WTC11 (cell line): ENCODE measurements at regions not wholly inside any gene's neighbourhood (a gene's known extent, or its start where the extent isn't known, plus 50 kb on each side); places are given as distances from the start of the nearest gene placed in this dataset.
A peak's percentile ranks its signal among the peaks of the same experiment; 100 is the strongest.
"Not testable (repeated sequence)": the region's sequence is repeated elsewhere in the genome, so short reads cannot be mapped to it uniquely, and the experiment has no call there.

ENCODE experiments used
- ATAC-seq: fragments of 200-7000 bp; cut with Tn5 transposase; 2 replicates; pipeline ENCODE4 v1.10.0; 2021; ENCODE audit warnings: mild to moderate bottlenecking, moderate library complexity
- CTCF ChIA-PET: fragments of 300-600 bp; sonication (Branson Sonifier 250); formaldehyde crosslinking; loops from one replicate; lab custom pipeline; 2021; ENCODE audit warnings: antibody characterized with exemption; lab: Charles Lee
- POLR2A ChIA-PET: fragments of 350-600 bp; sonication (Branson Sonifier 250); formaldehyde crosslinking; loops from one replicate; lab custom pipeline; 2021; ENCODE audit warnings: antibody characterized with exemption; lab: Charles Lee
- DNase-seq: peaks from one replicate; pipeline ENCODE4 v3.0.0; 2021; ENCODE audit warnings: low spot score
- H3K27ac Mint-ChIP-seq: 2 replicates; pipeline ENCODE4 v1.8.0; 2021; ENCODE audit warnings: mixed read lengths
- H3K27me3 Mint-ChIP-seq: 2 replicates; pipeline ENCODE4 v1.8.0; 2021; ENCODE audit warnings: low read depth, mild to moderate bottlenecking, moderate library complexity, mixed read lengths
- H3K36me3 Mint-ChIP-seq: 2 replicates; pipeline ENCODE4 v1.8.0; 2021; ENCODE audit warnings: mixed read lengths
- H3K4me1 Mint-ChIP-seq: 2 replicates; pipeline ENCODE4 v1.8.0; 2022; ENCODE audit warnings: mixed read lengths
- H3K4me3 Mint-ChIP-seq: 2 replicates; pipeline ENCODE4 v1.8.0; 2021; ENCODE audit warnings: mild to moderate bottlenecking, moderate library complexity, mixed read lengths
- H3K9me3 Mint-ChIP-seq: 2 replicates; pipeline ENCODE4 v1.8.0; 2021; ENCODE audit warnings: mixed read lengths
- CREM ChIP-seq: sonication (generic); formaldehyde crosslinking; IDR thresholded peaks from 2 replicates; pipeline ENCODE4 v1.8.1; 2022; ENCODE audit warnings: mild to moderate bottlenecking, missing genetic modification reagents, moderate library complexity
- E2F4 ChIP-seq: sonication (generic); formaldehyde crosslinking; IDR thresholded peaks from 2 replicates; pipeline ENCODE4 v1.8.1; 2022; ENCODE audit warnings: low read depth, mild to moderate bottlenecking, moderate library complexity, missing genetic modification reagents, borderline replicate concordance
- E2F5 ChIP-seq: sonication (generic); formaldehyde crosslinking; IDR thresholded peaks from 2 replicates; pipeline ENCODE4 v1.8.1; 2022; ENCODE audit warnings: mild to moderate bottlenecking, moderate library complexity, missing genetic modification reagents
- NFE2L1 ChIP-seq: sonication (generic); formaldehyde crosslinking; IDR thresholded peaks from 2 replicates; pipeline ENCODE4 v1.8.1; 2023; ENCODE audit warnings: missing genetic modification reagents
- PRDM15 ChIP-seq: sonication (generic); formaldehyde crosslinking; IDR thresholded peaks from 2 replicates; pipeline ENCODE4 v1.8.0; 2022; ENCODE audit warnings: missing genetic modification reagents
- PREB ChIP-seq: sonication (generic); formaldehyde crosslinking; IDR thresholded peaks from 2 replicates; pipeline ENCODE4 v1.8.1; 2022; ENCODE audit warnings: mild to moderate bottlenecking, missing genetic modification reagents, moderate library complexity, borderline replicate concordance
- STAT6 ChIP-seq: sonication (generic); formaldehyde crosslinking; conservative IDR thresholded peaks from 2 replicates; pipeline ENCODE4 v1.8.1; 2023; ENCODE audit warnings: mild to moderate bottlenecking, low read depth, missing genetic modification reagents, moderate library complexity
- ZBTB21 ChIP-seq: sonication (generic); formaldehyde crosslinking; IDR thresholded peaks from 2 replicates; pipeline ENCODE4 v1.8.1; 2023; ENCODE audit warnings: mild to moderate bottlenecking, missing genetic modification reagents, borderline replicate concordance
- ZBTB43 ChIP-seq: sonication (generic); formaldehyde crosslinking; IDR thresholded peaks from 2 replicates; pipeline ENCODE4 v1.8.1; 2023; ENCODE audit warnings: mild to moderate bottlenecking, missing genetic modification reagents
- ZNF121 ChIP-seq: sonication (generic); formaldehyde crosslinking; IDR thresholded peaks from 2 replicates; pipeline ENCODE4 v1.8.0; 2023; ENCODE audit warnings: missing genetic modification reagents
- ZNF219 ChIP-seq: sonication (generic); formaldehyde crosslinking; IDR thresholded peaks from 2 replicates; pipeline ENCODE4 v1.8.0; 2023; ENCODE audit warnings: missing genetic modification reagents, mild to moderate bottlenecking, borderline replicate concordance
- ZNF232 ChIP-seq: sonication (generic); formaldehyde crosslinking; IDR thresholded peaks from 2 replicates; pipeline ENCODE4 v1.8.0; 2022; ENCODE audit warnings: mild to moderate bottlenecking, missing genetic modification reagents
- ZNF263 ChIP-seq: sonication (generic); formaldehyde crosslinking; IDR thresholded peaks from 2 replicates; pipeline ENCODE4 v1.8.1; 2022; ENCODE audit warnings: low read depth, mild to moderate bottlenecking, moderate library complexity, missing genetic modification reagents
- ZNF512 ChIP-seq: sonication (generic); formaldehyde crosslinking; IDR thresholded peaks from 2 replicates; pipeline ENCODE4 v1.8.1; 2022; ENCODE audit warnings: missing genetic modification reagents, borderline replicate concordance

GRCh38 chr13:50747737-50748350 is 95.6 kb downstream of the DLEU7 start (continued):
- TF ChIP-seq STAT6 (CRISPR knock-in tag) (no peak), ZNF121 (no peak), CREM (no peak), PRDM15 (CRISPR knock-in tag) (no peak), E2F4 (CRISPR knock-in tag) (no peak), ZNF232 (CRISPR knock-in tag) (no peak), ZBTB21 (no peak)

GRCh38 chr13:50753221-50753620 is 90.3 kb downstream of the DLEU7 start:
- H3K4me3 Mint-ChIP-seq, H3K27me3 Mint-ChIP-seq, ATAC-seq, DNase-seq, CTCF ChIA-PET, POLR2A ChIA-PET, H3K27ac Mint-ChIP-seq: not testable (repeated sequence)
- H3K9me3 Mint-ChIP-seq, result peaks cover 57% of the 10 kb centered on the region
- peaks cover 41% of the 10 kb centered on the region for H3K36me3 Mint-ChIP-seq
- peaks cover 18% of the 10 kb centered on the region for H3K4me1 Mint-ChIP-seq

GRCh38 chr13:50755862-50756685 is 87.4 kb downstream of the DLEU7 start:
- peaks cover 18% of the 10 kb centered on the region for H3K4me1 Mint-ChIP-seq
- H3K27ac Mint-ChIP-seq, result peak overlapping the region; percentile 54
- CTCF ChIA-PET, result interaction anchor here (0.7 to 1.7 kb wide), 6 partner anchors 29 to 780 kb away, joined by 3 to 5 read pairs (median 3); no protein-coding TSS in a partner anchor
- peaks cover 47% of the 10 kb centered on the region for H3K36me3 Mint-ChIP-seq
- peaks cover 56% of the 10 kb centered on the region for H3K9me3 Mint-ChIP-seq
- DNase-seq, result peak; percentile 30
- peak; percentile 81 for ATAC-seq
- POLR2A ChIA-PET, H3K4me3 Mint-ChIP-seq, H3K27me3 Mint-ChIP-seq: not testable (repeated sequence)
- TF ChIP-seq NFE2L1, result peak; percentile 73

GRCh38 chr13:50757008-50757407 is 86.5 kb downstream of the DLEU7 start:
- no peak overlapping the region for H3K4me3 Mint-ChIP-seq
- H3K9me3 Mint-ChIP-seq, result peaks cover 56% of the 10 kb centered on the region
- H3K27me3 Mint-ChIP-seq, result peaks cover 3% of the 10 kb centered on the region; the same call in 1 of the 2 replicates
- POLR2A ChIA-PET, result no interaction called here
- peaks cover 18% of the 10 kb centered on the region for H3K4me1 Mint-ChIP-seq
- no peak for DNase-seq
- CTCF ChIA-PET, result interaction anchor here (1.5 to 1.8 kb wide), 2 partner anchors 44 to 155 kb away, joined by 4 to 5 read pairs; no protein-coding TSS in a partner anchor
- ATAC-seq, result peak; percentile 34
- H3K36me3 Mint-ChIP-seq, result peaks cover 47% of the 10 kb centered on the region
- peak overlapping the region; percentile 78 for H3K27ac Mint-ChIP-seq
- no peak for TF ChIP-seq E2F5 (CRISPR knock-in tag)
- TF ChIP-seq ZBTB43, result no peak
- no peak for TF ChIP-seq ZNF512 (CRISPR knock-in tag)
- no peak for TF ChIP-seq ZNF219 (CRISPR knock-in tag)
- no peak for TF ChIP-seq PREB (CRISPR knock-in tag)
- TF ChIP-seq ZNF263, result no peak
